GM23338 (cell line): ENCODE measurements at regions not wholly inside any gene's neighbourhood (a gene's known extent, or its start where the extent isn't known, plus 50 kb on each side); places are given as distances from the start of the nearest gene placed in this dataset.

Source experiments
- ATAC-seq: fragments of 200-7000 bp; cut with Tn5 transposase; 3 replicates; pipeline ENCODE4 v1.9.1; 2020
- DNase-seq: peaks from one replicate; pipeline ENCODE4 v3.0.0-alpha.2; 2015; ENCODE audit warnings: low spot score
- H2AFZ ChIP-seq: fragments of 200-600 bp; sonication (generic); 2 replicates; pipeline ENCODE4 v1.8.0; 2016; ENCODE audit warnings: antibody characterized with exemption, mild to moderate bottlenecking, moderate library complexity
- H3F3A ChIP-seq: fragments of 200-600 bp; sonication (generic); replicated peaks from 2 replicates; pipeline ENCODE4 v1.8.0; 2017; ENCODE audit warnings: antibody characterized with exemption, mixed run types, low read depth
- H3K27ac ChIP-seq: fragments of 200-600 bp; sonication (generic); 2 replicates; pipeline ENCODE4 v1.6.1; 2016; ENCODE audit warnings: low read depth
- H3K27me3 ChIP-seq: fragments of 200-600 bp; sonication (generic); 2 replicates; pipeline ENCODE4 v1.8.0; 2016; ENCODE audit warnings: mild to moderate bottlenecking, mixed run types, moderate library complexity; ENCODE audit not compliant: insufficient read depth
- H3K36me3 ChIP-seq: fragments of 200-600 bp; sonication (generic); 2 replicates; pipeline ENCODE4 v1.8.0; 2016; ENCODE audit warnings: mild to moderate bottlenecking; ENCODE audit not compliant: insufficient read depth
- H3K4me1 ChIP-seq: fragments of 200-600 bp; sonication (generic); 2 replicates; pipeline ENCODE4 v1.8.0; 2016; ENCODE audit warnings: mild to moderate bottlenecking, moderate library complexity; ENCODE audit not compliant: insufficient read depth
- H3K4me2 ChIP-seq: fragments of 200-600 bp; sonication (generic); 2 replicates; pipeline ENCODE4 v1.7.1; 2017; ENCODE audit warnings: mixed run types
- H3K4me3 ChIP-seq: fragments of 200-600 bp; sonication (generic); 2 replicates; pipeline ENCODE4 v1.6.1; 2016; ENCODE audit warnings: mixed run types
- H3K79me2 ChIP-seq: fragments of 200-600 bp; sonication (generic); replicated peaks from 2 replicates; pipeline ENCODE4 v1.8.0; 2017; ENCODE audit warnings: mild to moderate bottlenecking; ENCODE audit not compliant: insufficient read depth
- H3K9me2 ChIP-seq: fragments of 200-600 bp; sonication (generic); 2 replicates; pipeline ENCODE4 v1.8.0; 2017; ENCODE audit not compliant: insufficient read depth
- H4K20me1 ChIP-seq: fragments of 200-600 bp; sonication (generic); replicated peaks from 2 replicates; pipeline ENCODE4 v1.8.0; 2017; ENCODE audit warnings: mild to moderate bottlenecking; ENCODE audit not compliant: insufficient read depth
- H3K27ac Mint-ChIP-seq: 2 replicates; pipeline ENCODE4 v1.8.0; 2020; ENCODE audit warnings: inconsistent platforms, mild to moderate bottlenecking, moderate library complexity, mixed read lengths
- H3K27me3 Mint-ChIP-seq: 3 replicates; pipeline ENCODE4 v1.8.0; 2022; ENCODE audit warnings: low read depth, mild to moderate bottlenecking, moderate library complexity, mixed read lengths, inconsistent platforms; ENCODE audit not compliant: insufficient read depth, poor library complexity
- H3K36me3 Mint-ChIP-seq: 3 replicates; pipeline ENCODE4 v1.8.0; 2021; ENCODE audit warnings: low read depth, mild to moderate bottlenecking, inconsistent platforms, moderate library complexity, mixed read lengths
- H3K4me1 Mint-ChIP-seq: 3 replicates; pipeline ENCODE4 v1.8.0; 2020; ENCODE audit warnings: mild to moderate bottlenecking, inconsistent platforms, mixed read lengths
- H3K4me3 Mint-ChIP-seq: 3 replicates; pipeline ENCODE4 v1.8.0; 2021; ENCODE audit warnings: moderate library complexity, mild to moderate bottlenecking, inconsistent platforms, mixed read lengths
- H3K9me3 Mint-ChIP-seq: 3 replicates; pipeline ENCODE4 v1.8.0; 2020; ENCODE audit warnings: moderate library complexity, mild to moderate bottlenecking, inconsistent platforms, mixed read lengths
- CREB1 ChIP-seq: fragments of 250-450 bp; sonication (Bioruptor Pico); IDR thresholded peaks from 2 replicates; pipeline ENCODE4 v1.5.0; 2020; ENCODE audit warnings: low read depth, mild to moderate bottlenecking, moderate library complexity
- CTCF ChIP-seq, 2 experiments: fragments of 200-600 bp in 1 of 2; sonication (generic) in 1 of 2; conservative IDR thresholded peaks; 2 replicates each; pipeline versions ENCODE4 v1.5.1 to v1.6.1; 2016 to 2017; ENCODE audit warnings: antibody characterized with exemption in 2 of 2, low read depth in 2 of 2, mild to moderate bottlenecking in 2 of 2, moderate library complexity in 1 of 2
- ETS1 ChIP-seq: IDR thresholded peaks from 2 replicates; pipeline ENCODE4 v1.6.1; 2016; ENCODE audit warnings: antibody characterized with exemption
- EZH2 ChIP-seq: fragments of 200-600 bp; sonication (generic); IDR thresholded peaks from one replicate; pipeline ENCODE4 v1.8.0; 2017; ENCODE audit warnings: antibody characterized with exemption, mild to moderate bottlenecking, low read depth; ENCODE audit not compliant: unreplicated experiment
- EZH2phosphoT487 ChIP-seq: fragments of 200-600 bp; sonication (generic); IDR thresholded peaks from one replicate; pipeline ENCODE4 v1.8.1; 2018; ENCODE audit warnings: antibody characterized with exemption; ENCODE audit not compliant: unreplicated experiment
- JUNB ChIP-seq: IDR thresholded peaks from one replicate; pipeline ENCODE4 v1.6.1; 2016; ENCODE audit warnings: antibody characterized with exemption; ENCODE audit not compliant: unreplicated experiment
- NANOG ChIP-seq: IDR thresholded peaks from 2 replicates; pipeline ENCODE4 v1.6.1; 2016; ENCODE audit warnings: antibody characterized with exemption, borderline replicate concordance
- POLR2AphosphoS5 ChIP-seq: IDR thresholded peaks from 2 replicates; pipeline ENCODE4 v1.6.1; 2016; ENCODE audit warnings: antibody characterized with exemption, low read depth
- REST ChIP-seq: IDR thresholded peaks from one replicate; pipeline ENCODE4 v1.6.1; 2018; ENCODE audit warnings: antibody characterized with exemption; ENCODE audit not compliant: unreplicated experiment
- STAT1 ChIP-seq: IDR thresholded peaks from one replicate; pipeline ENCODE4 v1.6.1; 2016; ENCODE audit warnings: antibody characterized with exemption; ENCODE audit not compliant: unreplicated experiment
- ZNF114 ChIP-seq: fragments of 250-450 bp; sonication (Bioruptor Pico); IDR thresholded peaks from 2 replicates; pipeline ENCODE4 v1.5.0; 2020; ENCODE audit warnings: mild to moderate bottlenecking, moderate library complexity
- ZNF331 ChIP-seq: fragments of 250-450 bp; sonication (Bioruptor Pico); IDR thresholded peaks from 2 replicates; pipeline ENCODE4 v1.5.0; 2020; ENCODE audit warnings: low read depth, mild to moderate bottlenecking, moderate library complexity
- ZNF462 ChIP-seq: fragments of 250-450 bp; sonication (Bioruptor Pico); IDR thresholded peaks from 2 replicates; pipeline ENCODE4 v1.5.0; 2020; ENCODE audit warnings: mild to moderate bottlenecking, moderate library complexity

- Histone ChIP-seq H3K4me2 (peak overlapping the region; percentile 78), H4K20me1 (no peaks in the 10 kb centered on the region), H3F3A (peaks cover 15% of the 10 kb centered on the region), H3K27me3 (peaks cover 15% of the 10 kb centered on the region), H3K79me2 (no peaks in the 10 kb centered on the region), H3K4me1 (peaks cover 22% of the 10 kb centered on the region), H3K27ac (no peak overlapping the region), H3K36me3 (no peaks in the 10 kb centered on the region), H3K9me2 (no peaks in the 10 kb centered on the region), H2AFZ (no peak overlapping the region), H3K4me3 (peak overlapping the region; percentile 50)
- H3K36me3 Mint-ChIP-seq = peaks cover 3% of the 10 kb centered on the region; the same call in 2 of the 3 replicates
- H3K27ac Mint-ChIP-seq = no peak overlapping the region
- TF ChIP-seq ETS1 (no peak), POLR2AphosphoS5 (no peak), EZH2phosphoT487 (no peak), STAT1 (no peak), ZNF462 (no peak), REST (no peak), JUNB (no peak), CTCF (conservative IDR thresholded peaks at IDR 0.05; ENCODE audit: low read depth in 2 of 2) (no peak), ZNF114 (CRISPR knock-in tag) (no peak), EZH2 (no peak), CREB1 (no peak), NANOG (no peak), ZNF331 (CRISPR knock-in tag) (no peak)
- peaks cover 14% of the 10 kb centered on the region for H3K4me1 Mint-ChIP-seq
- H3K9me3 Mint-ChIP-seq = peaks cover 22% of the 10 kb centered on the region
- ATAC-seq (no peak), DNase-seq (no peak)
- peak overlapping the region; percentile 48; the same call in 2 of the 3 replicates for H3K4me3 Mint-ChIP-seq
- H3K27me3 Mint-ChIP-seq = peaks cover 24% of the 10 kb centered on the region
These were observed 171.8 kb downstream of the TRIM27 start for GRCh38 chr6:28751963-28752350.
